ENCODE measurements at regions not wholly inside any gene's neighbourhood (a gene's known extent, or its start where the extent isn't known, plus 50 kb on each side); places are given as distances from the start of the nearest gene placed in this dataset.

- no peak for DNase-seq
Measured at GRCh38 chr9:121572581-121572980, 72.9 kb upstream of the GGTA1 start.

GRCh38 chr9:121573717-121574485 is 74.3 kb upstream of the GGTA1 start:
- DNase-seq: no peak

DNA sequence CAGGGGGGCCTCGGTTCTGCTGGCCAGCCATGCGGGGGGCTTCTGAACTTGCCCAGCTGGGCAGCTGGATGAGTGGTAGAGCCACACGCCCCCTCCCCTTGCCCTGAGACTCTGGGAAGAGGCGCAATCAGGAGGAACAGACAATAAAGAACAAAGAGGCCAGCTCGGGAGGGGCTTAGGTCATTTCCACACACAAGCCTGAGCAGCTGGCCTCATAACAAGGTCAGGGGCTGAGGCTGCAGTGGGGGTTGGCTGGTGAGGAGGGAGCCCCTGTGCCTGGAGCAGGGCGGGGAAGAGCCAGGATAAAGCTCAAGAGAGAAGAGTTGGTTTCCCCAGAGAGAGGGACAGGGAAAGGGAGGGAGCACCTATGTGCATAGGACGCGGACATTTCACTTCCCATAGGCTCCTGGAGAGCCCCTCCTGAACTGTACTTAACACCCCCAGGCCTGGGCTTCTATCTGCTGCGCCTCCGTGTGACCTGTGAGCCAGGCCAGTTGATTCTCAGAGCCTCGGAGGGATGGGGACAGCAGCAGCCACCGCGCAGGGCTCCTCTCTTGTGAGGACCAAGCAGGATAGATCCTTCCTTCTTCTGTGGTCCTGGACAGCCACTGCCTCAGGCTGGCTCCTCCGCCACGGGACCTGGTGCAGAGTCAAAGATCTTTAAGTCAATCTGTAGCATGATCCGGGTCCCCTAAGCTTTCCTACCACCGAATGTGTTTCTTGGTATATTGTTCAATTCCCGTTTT is 75.3 kb upstream of the GGTA1 start:
- DNase-seq: no peak

- no peak for DNase-seq
Measured at GRCh38 chr9:121576281-121577075, 75.0 kb upstream of the DAB2IP start.

- no peak for DNase-seq
Measured at GRCh38 chr9:121577166-121577565, 74.3 kb upstream of the DAB2IP start.

DNA sequence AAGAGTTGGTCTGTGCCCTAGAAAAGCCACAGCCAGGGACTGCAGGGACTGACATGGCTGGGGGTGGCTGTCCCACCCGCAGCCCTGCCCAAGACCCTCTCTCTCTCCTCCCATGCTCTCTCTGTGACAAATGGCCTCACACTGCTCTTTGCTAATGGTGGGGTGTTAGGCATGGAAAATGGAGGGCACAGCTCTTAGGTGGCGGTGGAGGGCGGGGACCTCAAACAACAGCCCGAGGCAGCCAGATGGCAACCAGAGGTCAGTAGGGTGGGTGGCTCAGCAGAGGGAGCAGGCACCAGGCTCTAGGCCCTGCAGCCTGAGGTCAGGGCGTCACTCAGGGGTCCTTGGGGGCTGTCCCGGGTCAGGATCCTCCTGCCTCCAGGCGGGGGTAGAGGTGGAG is 73.9 kb upstream of the DAB2IP start:
- no peak for DNase-seq

DNA sequence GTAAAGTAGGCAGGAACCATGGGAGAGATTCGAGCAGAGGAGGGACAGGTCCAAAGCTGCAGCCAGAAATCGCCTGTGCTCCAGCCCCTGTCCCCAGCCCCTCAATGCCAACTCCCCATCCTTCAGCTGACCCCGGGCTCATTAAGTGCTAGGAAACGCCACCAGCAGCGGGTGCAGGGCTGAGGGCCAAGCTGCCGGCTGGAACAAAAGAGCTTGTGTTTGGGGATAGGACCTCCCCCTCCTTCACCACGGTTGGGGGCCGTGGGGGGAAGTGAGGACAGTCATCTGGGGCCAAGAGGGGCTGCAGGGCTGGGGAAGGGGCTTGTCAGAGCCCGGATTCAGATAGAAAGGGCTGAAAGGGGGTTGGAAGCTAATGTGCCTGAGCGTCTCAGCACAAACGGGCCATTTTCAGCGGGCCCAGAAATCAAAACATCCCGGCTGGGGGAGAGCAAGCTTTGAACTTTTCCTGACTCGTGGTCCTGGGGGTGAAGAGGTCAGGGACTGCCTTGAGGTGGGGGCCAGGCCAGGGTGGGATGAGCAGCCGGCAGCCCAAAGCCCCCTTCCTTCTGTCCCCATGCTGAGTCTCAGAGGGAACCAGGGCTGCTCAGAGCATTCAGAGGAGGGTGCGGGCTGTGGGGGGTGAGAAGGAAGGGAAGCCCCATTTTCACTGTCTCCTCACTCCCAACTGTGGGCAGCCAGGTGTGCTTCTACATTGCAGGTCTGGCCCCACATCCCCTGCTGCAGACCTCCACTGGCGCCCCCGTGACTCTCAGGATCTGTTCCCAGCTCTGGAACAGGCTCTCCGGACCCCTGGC is 69.4 kb upstream of the DAB2IP start:
- no peak for DNase-seq

GRCh38 chr9:121582641-121583040 is 68.8 kb upstream of the DAB2IP start:
- DNase-seq: no peak

DNA sequence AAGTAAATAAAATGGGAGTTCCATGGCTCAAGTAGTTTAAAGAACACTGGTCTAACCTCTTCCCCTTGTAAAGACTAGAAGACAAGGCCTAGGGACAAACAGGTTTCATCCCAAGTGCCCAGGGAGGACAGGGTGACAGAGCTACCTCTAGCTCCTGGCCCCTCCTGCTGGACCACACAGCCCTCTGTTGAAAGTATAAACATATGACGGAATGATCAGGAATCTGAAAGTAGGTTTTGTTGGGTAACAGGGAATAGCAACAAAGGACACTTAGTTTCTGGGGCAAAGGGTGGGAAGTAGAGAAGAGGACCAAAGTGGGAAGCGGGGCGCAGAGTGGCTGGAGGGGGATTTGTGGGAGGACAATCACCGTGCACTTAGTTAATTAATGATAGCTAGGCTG is 67.0 kb upstream of the DAB2IP start:
- DNase-seq: no peak

- DNase-seq: no peak
Measured at GRCh38 chr9:121587863-121588262, 63.6 kb upstream of the DAB2IP start.

DNA sequence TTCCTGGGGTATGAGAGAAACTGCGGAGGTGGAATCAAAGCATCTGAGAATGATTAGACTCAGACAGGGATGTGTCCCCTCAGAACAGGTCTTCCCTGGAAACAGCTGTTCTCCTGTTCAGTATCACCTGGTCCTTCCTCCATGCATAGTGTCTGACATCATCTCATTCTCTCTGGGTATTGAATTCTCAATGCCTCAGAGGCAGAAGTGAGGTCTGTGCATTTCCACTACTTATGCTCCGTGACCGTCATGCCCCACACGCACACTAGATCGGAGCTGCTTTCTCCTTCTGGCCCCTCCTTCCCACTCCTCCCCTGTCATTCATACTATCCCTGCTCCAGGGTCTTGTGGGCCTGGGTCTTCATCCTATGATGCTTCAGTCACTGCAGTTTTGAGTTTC is 61.4 kb upstream of the DAB2IP start:
- no peak for DNase-seq

- no peak for DNase-seq
Measured at GRCh38 chr9:121592265-121592664, 59.2 kb upstream of the DAB2IP start.

DNA sequence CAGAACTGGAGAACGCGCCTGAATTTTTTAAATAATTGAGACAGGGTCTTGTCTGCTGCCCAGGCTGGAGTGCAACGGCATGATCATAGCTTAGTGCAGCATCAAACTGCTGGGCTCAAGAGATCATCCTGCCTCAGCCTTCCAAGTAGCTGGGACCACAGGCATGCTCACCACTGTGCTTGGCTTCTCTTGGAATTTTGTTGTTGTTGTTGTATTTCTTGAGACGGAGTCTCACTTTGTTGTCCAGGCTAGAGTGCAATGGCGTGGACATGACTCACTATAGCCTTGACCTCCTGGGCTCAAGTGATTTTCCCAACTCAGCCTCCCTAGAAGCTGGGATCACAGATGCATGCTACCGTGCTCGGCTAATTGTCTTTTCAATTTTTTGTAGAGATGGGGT is 58.4 kb upstream of the DAB2IP start:
- no peak for DNase-seq

GRCh38 chr9:121596515-121596914 is 54.9 kb upstream of the DAB2IP start:
- no peak for DNase-seq

GRCh38 chr9:121597698-121598166 is 53.7 kb upstream of the DAB2IP start:
- DNase-seq: no peak

DNA sequence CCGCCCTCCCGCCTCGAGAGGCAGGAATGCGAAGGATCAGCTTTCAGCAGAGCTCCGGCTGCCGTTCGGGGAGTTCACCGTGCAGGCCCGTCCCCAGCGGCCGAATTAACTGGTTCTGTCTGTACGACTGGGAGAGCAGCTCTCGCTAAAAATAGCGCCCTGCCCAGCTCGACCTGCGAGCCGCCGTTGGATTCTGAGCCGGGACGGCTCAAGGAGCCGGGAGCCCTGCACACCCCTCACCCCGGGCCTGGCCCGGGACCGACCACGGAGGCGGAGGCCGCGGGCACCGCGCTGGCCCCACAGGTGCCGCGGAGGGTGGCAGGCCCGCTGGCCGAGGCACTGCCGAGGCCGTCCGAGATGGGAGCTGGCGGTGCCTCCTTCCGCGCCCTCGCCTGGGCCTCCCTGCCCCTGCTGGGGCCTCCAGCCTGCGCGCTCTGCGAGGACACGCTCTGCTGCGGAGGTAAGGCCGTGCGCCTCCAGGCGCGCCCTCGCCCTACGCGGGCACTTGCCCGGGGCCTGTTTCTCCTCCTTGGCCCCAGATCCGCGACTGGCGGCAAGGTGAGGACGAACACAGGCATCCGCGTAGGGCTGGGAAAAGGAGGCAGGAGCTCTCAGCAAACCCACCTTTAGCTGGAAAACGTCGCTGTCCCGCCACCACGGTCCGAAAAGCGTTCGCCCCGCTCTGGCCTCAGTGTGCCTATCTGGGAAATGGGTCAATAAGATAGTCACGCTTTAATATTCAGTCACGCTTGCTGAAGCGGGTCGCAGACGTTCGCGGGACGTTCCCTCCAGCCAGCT is 53.1 kb upstream of the DAB2IP start:
- no peak for DNase-seq

- no peak for DNase-seq
Measured at GRCh38 chr9:121598965-121599871, 52.2 kb upstream of the DAB2IP start.

DNA sequence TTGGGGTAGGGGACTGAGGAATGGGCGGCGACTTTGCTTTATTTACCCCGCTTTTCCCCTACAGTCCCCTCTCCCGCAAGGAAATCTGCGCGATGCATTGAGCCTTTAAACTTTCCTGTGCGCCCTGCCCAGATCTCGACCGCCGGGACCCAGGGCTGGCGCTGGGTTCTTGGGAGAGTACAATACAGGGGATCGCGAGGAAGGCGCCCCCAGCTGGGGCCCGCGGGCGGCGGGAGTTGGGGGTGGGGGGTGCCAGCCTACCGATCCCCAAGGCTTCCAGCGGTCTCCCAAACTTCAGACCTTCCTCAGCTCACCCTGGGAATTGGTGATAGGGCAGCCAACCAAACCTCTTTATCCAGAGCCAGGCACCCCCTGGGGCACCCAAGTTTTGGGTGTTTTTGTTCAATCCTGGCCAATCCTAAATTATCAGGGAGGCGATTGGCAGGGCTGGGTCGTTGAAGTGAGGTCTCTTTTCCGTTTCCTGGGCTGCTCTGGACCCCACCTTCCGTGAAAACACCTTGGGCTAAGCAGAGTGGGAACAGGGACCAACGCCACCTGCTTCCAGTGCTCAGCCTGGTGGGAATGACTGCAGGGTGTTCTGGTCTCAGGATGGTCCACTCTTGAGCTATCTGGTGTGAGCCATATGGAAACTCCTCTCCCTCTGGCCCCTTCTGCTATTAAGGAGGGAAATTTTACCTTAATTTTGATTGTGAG is 51.4 kb upstream of the DAB2IP start:
- DNase-seq: no peak

DNA sequence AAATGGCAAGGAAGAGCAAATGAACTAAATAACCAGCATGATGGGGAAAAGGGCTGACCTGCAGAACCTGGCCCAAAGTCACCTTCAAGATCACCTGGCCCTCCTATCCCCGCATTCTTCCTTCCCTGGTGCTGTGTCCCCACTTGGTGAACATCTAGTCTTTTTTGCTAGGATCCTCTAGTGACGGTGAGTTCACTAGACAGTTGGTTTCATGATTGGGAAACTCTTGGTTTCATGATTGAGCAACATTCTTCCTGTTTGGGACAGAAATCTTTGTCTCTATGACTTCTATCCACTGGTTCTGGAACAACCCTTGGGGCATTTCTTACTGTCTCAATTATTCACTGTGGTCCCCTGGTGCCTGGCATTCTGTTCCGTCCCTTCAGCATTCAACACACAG is 50.2 kb upstream of the DAB2IP start:
- DNase-seq: no peak

All from KG1 (cell line).